Medulla oblongata (tissue), 1 donor: ENCODE measurements at regions not wholly inside any gene's neighbourhood (a gene's known extent, or its start where the extent isn't known, plus 50 kb on each side); places are given as distances from the start of the nearest gene placed in this dataset.
"Not testable (repeated sequence)": the region's sequence is repeated elsewhere in the genome, so short reads cannot be mapped to it uniquely, and the experiment has no call there.

ENCODE experiments used
- DNase-seq: peaks from one replicate; pipeline ENCODE4 v3.0.0-alpha.2; 2015; ENCODE audit errors: extremely low spot score

GRCh38 chrX:146581981-146582712 is 227.4 kb upstream of the CXorf51B start:
- no peak for DNase-seq

GRCh38 chrX:146602246-146602645 is 207.3 kb upstream of the CXorf51B start:
- DNase-seq: no peak

- no peak for DNase-seq
Observed at GRCh38 chrX:146604196-146604595, 205.4 kb upstream of the CXorf51B start.

GRCh38 chrX:146614663-146615478 is 194.7 kb upstream of the CXorf51B start:
- DNase-seq: no peak

- DNase-seq: no peak
Observed at GRCh38 chrX:146615628-146616348, 193.8 kb upstream of the CXorf51B start.

- DNase-seq: not testable (repeated sequence)
Observed at GRCh38 chrX:146619943-146620342, 189.6 kb upstream of the CXorf51B start.

GRCh38 chrX:146658379-146658778 is 151.2 kb upstream of the CXorf51B start:
- DNase-seq: no peak

GRCh38 chrX:146707781-146708180 is 101.8 kb upstream of the CXorf51B start:
- no peak for DNase-seq

- not testable (repeated sequence) for DNase-seq
Observed at GRCh38 chrX:146708866-146709265, 100.7 kb upstream of the CXorf51B start.

GRCh38 chrX:146754268-146754667 is 55.3 kb upstream of the CXorf51B start:
- DNase-seq: peak; percentile 12

- DNase-seq: no peak
Observed at GRCh38 chrX:146755214-146755613, 54.4 kb upstream of the CXorf51B start.
